HG03095 (cell line): ENCODE measurements at regions not wholly inside any gene's neighbourhood (a gene's known extent, or its start where the extent isn't known, plus 50 kb on each side); places are given as distances from the start of the nearest gene placed in this dataset.

Experiments
- ATAC-seq: cut with Tn5 transposase; IDR thresholded peaks from one replicate; pipeline ENCODE4 v1.9.1; 2021; ENCODE audit warnings: moderate library complexity; ENCODE audit not compliant: unreplicated experiment

DNA sequence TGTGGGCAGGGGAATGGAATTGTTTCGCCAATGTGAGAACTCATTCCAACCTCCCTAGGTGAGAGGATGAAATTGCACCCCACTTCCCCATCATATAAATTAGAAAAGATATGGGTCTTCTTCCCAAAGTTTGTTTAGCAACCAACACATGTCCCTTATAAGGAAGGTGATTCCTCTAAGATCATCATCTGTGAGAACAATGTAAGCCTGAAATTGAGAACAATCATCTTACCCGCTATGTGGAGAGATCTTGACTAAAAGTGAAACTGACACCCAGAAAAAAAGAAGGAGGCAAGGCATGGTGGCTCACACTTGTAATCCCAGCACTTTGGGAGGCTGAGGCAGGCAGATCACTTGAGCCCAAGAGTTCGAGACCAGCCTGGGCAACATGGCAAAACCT is 173.2 kb upstream of the HMGA2 start:
- ATAC-seq, result no peak

DNA sequence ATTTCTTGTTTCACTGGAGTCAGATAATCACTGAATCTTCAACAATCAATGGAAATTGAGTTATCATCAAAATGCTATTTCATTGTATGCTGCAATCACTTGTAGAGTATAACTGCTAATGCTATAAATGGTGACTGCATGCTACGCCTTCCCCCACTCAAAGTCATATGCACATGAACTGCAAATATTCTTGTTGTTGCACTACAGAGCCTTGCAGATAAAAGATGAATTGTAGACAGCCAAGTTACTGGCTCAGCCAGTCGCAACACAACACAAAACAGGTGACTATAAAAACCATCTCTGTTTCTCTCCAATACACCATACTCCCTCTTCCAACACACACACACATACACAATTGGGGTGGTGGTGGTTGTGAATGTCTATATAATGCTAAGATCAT is 171.0 kb upstream of the HMGA2 start:
- ATAC-seq, result no peak

DNA sequence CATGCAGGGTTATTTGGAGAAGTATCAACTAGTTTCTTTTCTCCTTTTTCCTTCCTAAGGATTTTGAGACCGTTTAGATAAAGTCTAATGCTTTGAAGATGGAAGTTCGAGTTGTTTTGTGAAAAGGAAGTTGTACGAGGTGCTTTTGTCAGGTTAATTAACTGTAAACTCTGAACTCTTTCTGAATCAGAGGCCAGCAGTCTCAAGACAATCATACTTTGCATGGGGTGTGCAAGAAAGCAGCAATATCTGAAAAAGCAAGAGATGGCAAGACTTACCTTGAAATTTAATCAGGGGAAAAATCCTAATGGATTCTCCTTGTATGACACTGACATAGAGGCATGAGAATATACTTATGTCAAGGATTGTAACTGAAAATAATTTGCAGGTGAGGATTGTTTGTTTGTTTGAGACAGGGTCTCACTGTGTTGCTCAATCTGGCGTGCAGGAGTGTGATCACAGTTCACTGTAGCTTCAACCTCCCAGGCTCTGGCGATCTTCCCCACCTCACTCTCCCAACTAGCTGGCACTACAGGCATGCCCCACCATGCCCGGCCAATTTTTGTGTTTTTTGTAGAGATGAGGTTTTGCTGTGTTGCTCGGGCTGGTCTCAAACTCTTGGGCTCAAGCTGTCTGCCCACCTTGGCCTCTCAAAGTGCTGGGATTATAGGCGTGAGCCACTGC is 170.2 kb upstream of the HMGA2 start:
- no peak for ATAC-seq

DNA sequence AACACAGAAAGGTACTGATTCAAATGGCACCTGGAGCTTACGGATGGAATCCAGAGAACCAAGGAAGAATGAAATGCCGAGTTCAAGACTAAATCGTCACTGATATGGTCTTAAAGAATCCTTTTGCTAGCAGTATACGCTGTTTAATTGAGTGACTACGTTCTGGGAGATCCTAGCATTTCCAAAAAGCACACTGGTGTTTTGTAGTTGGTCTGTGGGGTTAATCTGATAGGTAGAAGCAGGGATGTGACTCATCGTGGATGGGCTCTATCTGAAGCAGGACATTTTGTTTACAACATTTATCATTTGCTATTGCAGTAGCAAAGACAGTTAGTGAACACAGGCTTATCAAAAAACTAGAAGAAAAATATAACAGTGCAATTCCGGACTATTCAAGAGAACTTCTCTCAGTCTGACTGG is 169.2 kb upstream of the HMGA2 start:
- no peak for ATAC-seq

DNA sequence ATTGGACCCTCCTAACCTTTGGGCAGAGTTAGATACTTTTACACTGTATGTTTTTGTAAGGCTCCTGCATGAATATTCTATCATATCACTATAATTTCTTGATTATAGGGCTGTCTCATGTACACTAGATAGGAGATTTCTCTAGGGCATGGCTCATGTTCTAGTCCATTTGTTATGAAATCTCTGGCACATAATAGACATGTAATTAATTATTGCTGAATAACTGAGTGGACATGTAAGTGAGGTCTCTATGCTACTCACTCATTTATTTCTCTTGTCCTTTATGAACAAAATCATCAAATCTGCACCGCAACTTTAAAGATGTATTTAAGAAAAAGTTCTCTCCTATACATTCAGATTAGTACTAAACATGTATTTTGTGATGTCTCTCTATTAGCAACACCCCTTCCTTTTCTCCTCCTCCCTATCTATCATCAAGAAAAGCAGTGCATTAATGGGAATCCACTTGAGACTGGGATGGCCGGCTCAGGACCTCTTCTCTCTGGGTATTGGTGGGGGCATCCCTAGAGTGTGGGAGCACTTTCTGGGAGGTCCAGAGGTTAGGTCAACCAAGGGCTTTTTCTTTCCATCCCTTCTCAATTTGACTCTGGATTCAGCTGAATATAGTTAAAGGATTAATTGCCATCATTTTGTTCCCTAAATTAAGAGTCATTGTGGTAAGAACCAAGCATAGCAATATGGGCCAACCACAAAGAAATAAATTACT is 168.0 kb upstream of the HMGA2 start:
- no peak for ATAC-seq

DNA sequence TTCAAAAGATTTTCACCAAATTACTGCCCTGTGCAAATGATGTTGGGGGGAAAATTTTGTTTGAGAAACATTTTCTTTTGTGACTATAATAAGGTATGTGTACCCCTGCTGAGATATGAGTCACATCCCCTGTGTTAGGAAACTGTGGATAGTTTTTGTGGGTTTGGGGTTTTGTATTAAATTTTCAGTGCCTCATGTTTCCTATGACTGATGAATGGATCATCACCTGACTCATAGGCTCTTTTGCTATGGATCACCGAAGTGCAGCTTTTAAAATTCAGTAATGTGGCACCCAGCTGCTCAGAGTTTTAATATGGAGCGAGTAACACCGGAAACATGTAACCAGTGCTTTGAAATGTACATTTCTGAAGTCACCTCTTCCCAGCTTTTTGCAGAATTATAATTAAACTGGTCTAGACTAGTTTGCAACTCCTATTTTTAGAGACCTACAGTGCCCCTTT is 167.4 kb upstream of the HMGA2 start:
- ATAC-seq, result no peak

DNA sequence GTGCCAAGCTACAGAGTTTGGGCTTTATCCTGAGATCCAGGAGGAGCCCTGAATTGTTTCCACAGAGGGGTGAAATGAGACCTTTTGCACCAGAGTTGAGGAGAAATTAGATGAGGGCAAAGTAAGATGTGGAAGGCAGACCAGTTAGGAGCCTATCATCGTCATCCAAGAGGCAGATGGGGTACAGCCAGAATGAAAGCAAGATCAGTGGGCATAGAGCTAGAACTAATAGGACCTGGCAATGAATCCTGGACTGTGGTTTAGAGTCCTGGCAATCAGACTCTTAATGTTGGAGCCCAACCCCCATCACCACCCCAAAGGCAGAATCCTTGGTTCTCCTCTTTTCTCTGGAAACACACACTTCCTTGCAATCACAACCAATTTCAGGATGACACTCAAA is 166.6 kb upstream of the HMGA2 start:
- no peak for ATAC-seq

DNA sequence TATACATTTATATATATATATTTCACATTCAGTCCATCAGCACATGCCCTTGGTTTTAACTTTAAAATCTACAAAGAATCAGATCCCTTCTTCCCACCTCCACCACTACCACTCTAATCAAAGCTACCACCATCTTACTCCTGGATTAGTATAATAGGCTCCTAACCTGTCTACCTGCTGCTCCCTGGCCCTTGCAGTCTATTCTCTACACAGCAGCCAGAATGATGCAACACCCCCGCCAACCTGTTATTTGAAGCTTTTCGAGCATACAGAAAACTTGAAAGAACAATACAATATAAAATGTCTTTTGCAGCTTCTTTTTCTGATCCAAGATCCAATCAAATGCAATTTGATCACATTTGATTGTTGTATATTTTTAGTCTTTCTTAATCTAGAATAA is 165.9 kb upstream of the HMGA2 start:
- ATAC-seq, result no peak

DNA sequence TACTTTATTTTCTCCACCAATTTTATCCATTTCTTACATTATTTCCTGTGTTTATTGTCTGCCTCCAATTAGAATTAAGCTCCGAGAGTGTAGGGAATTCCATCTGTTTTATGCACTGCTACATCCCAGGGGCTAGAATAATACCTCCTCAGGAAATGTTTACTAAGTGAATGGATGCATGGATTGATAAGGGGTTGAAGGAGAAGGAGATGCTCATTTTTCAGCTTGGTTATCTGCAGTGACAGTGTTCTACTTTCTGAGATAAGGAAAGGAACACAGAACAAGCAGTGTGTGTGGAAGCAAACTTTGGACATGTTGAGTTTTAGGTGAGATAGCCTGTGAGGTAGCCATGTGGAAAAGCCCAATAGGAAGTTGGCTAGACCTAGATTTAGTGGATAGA is 164.6 kb upstream of the HMGA2 start:
- no peak for ATAC-seq

DNA sequence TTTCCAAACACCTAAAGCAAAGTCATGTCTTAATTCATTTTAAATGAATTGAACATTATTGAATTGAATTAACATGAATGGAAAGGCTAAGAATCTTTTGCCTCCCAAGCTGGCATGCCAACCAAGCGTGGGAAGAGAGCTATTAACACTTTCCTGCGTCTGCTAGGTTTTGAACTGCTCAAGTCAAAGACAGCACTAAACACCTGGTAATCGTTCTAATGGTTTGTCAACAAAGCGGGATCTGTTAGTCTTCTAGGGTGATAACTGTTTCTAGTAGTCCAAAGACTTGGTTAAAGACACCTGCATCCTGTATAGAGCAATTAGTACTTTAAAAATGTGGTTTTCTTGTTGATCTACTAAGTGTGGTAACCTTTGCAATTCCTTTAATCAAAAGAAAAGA is 164.2 kb upstream of the HMGA2 start:
- ATAC-seq, result no peak

DNA sequence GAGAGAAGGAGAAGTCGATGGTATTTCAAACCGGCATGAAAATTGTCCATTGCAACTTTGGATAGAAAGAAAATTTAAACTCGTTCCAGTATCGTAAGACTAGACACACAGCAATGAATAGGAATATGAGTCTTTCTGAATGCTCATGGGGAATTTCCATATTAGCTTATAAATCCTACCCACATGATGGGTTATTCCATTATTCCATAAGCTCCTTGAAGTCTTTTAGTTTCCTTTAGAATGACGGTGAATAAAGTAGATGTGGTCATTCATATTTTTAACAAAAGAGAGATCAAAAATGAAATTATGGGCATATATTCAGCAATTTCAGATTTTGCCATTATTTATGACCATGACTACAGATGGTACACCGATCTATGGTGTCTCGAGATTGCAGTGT is 163.4 kb upstream of the HMGA2 start:
- ATAC-seq, result no peak

DNA sequence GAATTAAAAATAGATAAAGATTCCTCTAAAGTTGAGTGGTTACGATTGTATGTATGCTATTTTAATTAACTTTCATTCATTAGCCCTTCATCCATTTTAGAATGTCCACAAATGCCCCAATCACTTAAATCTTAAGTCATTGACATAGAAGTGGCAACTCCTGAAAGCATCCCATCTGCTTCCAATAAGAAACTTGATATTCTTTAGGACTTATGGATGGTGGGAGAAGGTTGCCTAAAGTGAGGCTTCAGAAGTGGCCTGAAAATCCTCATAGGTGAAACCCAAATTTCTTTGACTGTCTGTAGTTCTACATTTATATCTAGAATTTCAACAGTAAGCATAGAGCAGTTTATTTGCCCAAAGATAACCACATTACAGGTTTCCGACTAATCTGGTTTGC is 161.7 kb upstream of the HMGA2 start:
- ATAC-seq, result no peak

DNA sequence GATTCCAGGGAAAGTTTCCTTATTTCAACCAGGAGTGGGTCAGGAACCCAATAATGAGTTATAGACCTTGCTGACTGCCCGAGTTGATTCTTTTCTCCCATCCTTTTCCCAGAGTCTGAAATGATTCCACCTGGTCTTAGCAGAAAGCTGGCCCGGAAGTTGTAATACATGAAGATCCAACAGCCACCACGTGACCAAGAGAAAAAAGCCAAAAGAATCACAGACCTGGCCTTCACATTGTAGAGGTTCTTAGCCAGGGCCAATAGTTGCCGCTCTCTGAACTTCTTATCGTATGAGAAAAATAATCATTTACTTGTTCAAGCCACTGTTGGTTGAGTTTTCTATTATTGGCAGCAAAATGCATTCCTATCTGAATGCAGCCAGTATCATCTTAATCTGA is 161.2 kb upstream of the HMGA2 start:
- ATAC-seq, result no peak

DNA sequence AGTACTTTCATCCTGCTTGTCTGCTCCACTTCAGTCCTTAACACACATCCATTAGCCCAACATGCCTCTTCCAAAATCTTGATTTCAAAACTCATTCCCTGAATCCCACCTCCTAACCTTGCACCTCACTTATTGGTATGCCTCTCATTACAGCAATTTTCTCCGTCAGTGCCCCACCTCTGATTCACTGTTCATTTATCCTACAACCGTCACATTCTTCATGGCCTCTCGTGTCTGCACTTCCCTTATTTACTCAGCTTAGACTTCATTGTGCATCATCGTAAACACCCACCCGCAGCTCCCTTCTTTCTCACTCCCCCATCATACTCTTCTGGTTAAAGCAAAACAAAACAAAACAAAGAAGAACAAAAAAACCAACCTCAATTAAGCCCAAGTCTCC is 160.6 kb upstream of the HMGA2 start:
- ATAC-seq, result no peak

DNA sequence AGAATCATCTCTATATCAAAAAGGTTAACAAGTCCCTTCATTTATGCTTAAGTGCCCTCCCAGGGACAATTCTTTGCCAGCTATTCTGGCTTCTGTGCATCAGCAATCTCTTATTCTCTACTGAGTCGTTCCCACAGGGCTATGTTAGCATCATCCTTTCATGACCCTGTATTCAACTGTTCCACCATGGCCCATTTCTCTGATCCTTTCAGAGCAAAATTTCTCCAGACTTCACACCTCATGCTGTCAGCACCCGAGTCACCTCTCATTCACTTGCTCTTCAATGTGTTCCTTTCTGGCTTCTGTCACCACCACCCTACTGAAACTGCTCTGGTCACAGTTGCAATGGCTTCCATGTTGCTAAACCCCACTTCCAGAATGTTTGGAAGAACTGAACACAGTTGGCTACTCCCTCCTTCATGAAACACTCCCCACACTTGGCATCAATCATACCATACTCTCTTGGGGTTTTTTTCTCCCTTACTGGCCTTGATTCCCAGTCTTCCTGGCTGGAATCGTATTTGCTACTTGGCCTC is 159.5 kb upstream of the HMGA2 start:
- ATAC-seq, result no peak

DNA sequence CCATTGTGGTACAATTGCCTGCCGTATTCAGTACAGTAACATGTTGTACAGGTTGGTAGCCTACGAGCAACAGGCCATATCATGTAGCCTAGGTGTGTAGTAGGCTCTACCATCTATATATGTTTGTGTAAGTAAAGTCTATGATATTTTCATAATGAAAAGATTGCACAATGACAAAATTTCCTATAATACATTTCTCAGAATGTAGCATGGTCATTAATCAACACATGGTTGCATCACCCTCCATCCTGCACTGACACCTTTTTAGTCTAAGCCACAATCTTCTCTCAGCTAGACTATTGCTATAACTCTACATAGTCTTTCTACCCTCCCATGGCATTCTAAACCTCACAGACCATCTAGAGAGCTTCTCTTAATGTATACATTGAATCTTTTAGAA is 158.5 kb upstream of the HMGA2 start:
- no peak for ATAC-seq

DNA sequence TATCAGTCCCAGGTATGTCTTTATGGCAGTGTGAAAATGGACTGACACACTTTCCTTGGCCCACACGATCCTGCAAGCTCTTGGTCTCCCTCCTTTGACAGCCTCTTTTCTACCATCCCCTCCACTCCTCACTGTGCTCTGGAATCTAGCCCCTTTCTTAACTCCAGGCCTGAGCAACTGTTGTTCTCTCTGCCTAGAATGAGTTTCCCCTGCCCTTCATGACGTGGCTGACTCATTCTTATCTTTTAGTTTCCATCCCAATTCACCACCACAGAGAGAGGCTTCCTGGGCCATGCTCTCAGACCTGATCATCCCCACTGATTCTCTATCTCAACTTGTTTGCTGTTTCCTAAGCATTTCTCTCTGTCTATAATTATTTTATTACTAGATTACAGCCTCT is 157.4 kb upstream of the HMGA2 start:
- no peak for ATAC-seq

DNA sequence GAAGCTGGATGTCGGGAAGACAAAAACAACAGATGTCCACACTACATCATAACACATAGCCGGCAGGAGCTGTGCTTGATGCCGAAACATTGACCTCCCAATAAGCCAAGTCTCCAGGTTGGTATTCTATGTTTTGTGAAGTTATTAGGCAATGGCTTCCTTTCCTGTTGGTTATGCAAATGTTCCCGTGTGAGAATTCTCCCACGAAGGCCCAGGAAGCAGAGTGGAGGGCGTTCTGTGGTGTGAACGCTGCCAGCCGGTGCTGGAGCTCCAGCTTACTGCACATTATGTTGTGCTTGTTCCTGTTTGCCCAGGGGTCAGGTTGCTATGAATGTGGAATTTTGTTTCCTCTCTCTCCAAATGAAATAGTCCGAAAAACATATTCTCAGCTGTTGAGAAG is 156.4 kb upstream of the HMGA2 start:
- no peak for ATAC-seq

DNA sequence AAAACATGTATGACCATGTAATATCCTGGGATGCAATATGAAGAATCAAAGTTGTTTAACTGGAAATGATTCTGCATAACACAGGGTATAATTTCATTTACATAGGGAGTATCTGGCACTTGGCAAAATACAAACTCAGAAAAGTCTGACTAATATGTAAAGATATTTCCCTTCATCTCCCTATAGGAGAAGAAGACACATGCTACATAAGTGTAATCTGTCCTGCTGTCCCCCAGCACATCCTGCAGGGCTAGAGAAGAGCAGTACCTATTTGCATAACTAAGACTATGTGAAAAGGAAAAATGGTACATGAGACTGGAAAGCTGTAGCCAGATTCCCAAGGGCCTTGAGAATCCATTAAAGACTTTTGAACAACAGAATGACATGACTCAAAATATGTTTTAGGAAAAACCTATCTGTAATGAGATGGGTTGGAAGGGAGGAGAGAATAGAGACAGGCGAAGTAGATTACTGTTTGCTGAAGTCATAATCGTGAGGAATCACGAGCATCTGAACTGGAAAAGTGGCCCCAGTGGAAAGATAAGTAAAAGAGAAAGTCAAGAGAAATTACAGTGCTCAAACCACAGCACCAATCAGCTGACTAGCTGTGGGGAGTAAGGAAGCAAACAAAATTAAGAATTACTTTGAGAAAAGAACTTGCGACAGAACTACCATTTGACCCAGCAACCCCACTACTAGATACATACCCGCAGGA is 155.1 kb upstream of the HMGA2 start:
- ATAC-seq, result no peak

DNA sequence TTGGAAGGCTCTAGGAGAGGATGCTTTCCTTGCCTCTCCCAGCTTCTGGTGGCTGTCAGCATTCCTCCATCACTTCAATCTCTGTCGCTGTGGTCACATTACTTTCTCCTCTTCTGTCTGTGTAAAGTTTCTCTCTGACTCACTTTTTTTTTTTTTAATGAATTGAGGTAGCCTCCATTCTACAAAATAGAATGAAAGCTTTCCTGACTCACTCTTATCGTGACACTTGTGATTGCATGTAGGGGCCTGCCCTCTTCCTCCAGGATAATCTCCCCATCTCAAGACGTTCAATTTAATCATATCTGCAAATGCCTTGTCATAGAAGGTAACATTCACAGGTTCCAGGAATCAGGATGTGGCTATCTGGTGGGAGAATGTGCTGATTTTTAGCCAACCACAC is 153.5 kb upstream of the HMGA2 start:
- ATAC-seq, result no peak

DNA sequence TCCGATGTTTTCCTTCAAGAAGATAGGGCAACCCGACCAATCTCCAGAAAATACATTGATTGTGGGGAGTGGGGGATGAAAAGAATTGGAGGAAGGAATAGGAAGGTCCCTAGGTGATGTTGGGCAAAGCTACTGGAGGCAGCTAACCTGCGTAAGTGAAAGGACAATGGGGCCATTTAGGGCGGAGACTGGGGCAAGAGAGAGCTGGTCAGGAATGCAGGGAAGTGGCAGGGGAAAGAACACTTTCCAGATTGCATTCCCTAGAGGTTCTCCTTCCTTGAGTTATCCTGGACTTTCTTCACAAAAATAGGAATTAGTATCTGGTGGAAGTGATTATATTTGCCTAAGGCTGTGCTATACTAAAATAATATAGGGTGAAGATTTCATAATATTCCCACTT is 151.8 kb upstream of the HMGA2 start:
- no peak for ATAC-seq

DNA sequence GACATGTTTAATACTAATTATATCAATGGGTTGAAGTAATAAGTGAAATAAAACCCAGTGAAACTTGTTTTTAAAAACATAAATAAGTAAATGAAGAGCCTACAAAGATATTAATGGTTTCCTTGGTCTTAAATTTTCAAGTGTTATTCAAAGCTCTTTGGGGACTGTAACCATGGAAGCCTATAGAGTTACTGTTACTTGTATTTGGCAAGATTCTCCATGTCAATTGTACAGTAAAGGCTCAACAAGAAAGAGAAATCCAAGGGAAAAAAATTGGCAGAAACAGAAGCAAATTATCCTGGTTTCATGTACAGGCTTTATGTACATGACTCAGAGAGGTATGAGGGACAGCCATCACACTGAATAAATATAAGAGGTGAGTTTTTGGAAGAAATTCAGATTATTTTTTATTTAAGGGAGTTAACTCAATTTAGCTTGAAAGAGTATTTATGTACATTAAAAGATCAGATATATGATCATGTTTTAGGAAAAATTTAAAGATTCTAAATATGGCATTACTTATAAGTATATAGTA is 151.1 kb upstream of the HMGA2 start:
- no peak for ATAC-seq
